Posterior vena cava (tissue), 2 donors: ENCODE measurements at regions not wholly inside any gene's neighbourhood (a gene's known extent, or its start where the extent isn't known, plus 50 kb on each side); places are given as distances from the start of the nearest gene placed in this dataset.
"Not testable (repeated sequence)": the region's sequence is repeated elsewhere in the genome, so short reads cannot be mapped to it uniquely, and the experiment has no call there.

Experiments used
- DNase-seq: peaks from one replicate; pipeline ENCODE4 v3.0.0-alpha.2; 2020; ENCODE audit warnings: low spot score
- intact Hi-C, 2 donors: fragments of 100-400 bp; cut with DNase I; formaldehyde crosslinking; loops; one replicate each; pipeline versions ENCODE4 v1.14.1 to v1.14.2; 2022 to 2023
- donor health status: DM: yes; HTN: yes; CAD: no.
- donor health status: DM: yes; HTN: yes; CAD: no.

DNA sequence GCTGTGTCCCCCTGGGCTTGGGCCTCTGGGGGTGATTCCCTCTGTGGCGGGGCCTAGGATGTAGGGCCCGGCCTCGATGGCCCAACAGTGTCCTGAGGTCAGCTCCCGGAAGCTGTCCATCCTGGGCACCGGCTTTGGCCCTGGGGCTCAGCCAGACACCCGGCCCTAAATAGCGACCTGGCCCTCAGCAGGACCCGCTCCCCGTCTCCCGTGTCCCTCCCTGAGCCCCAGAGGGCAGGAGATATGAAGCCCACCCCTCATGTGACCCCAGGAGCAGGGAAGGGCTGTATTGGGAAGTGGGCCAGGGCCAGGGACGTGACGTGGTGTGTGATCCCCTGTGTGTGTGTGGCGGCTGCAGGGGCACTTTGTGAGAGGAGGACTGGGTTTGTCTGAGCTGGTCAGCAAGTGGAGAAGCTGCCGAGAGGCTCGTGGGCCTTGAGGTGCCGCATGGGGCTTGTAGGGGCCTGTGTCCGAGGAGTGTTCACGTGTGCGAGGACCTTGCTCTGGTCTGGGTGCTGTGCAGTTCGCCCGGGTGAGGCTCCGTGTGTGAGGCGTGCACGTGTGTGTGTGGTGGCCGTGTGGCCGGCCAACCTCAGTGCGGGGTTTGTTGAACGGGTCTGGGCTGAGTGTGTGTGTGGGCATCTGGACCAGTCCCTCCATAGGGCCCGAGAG is 140.7 kb downstream of the TMEM121 start:
- intact Hi-C loops, DNase-seq: not testable (repeated sequence)

DNA sequence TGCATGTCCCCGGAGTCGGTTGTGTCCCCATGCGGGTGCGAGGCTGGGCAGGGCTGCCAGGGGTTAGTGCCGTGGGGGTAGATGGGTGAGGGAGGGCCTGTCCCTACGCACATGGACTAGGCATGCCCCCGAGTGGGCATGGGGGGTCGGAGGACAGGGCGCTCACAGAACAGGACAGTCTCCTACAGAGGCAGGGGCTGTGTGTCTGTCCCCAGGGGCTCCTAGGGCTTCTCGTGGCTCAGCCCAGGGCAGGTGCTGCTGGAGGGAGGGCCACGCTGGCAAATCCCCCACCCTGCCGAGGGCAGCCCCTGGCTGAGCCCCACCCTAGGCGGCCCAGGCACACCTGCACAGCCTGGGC is 141.3 kb downstream of the TMEM121 start:
- DNase-seq, intact Hi-C loops: not testable (repeated sequence)

DNA sequence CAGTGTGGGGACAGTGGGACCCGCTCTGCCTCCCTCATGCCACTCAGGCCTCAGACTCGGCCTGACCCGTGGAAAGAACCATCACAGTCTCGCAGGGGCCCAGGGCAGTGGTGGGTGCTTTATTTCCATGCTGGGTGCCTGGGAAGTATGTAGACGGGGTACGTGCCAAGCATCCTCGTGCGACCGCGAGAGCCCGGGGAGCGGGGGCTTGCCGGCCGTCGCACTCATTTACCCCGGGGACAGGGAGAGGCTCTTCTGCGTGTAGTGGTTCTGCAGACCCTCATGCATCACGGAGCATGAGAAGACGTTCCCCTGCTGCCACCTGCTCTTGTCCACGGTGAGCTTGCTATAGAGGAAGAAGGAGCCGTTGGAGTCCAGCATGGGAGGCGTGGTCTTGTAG is 141.6 kb downstream of the TMEM121 start:
- DNase-seq, intact Hi-C loops: not testable (repeated sequence)

DNA sequence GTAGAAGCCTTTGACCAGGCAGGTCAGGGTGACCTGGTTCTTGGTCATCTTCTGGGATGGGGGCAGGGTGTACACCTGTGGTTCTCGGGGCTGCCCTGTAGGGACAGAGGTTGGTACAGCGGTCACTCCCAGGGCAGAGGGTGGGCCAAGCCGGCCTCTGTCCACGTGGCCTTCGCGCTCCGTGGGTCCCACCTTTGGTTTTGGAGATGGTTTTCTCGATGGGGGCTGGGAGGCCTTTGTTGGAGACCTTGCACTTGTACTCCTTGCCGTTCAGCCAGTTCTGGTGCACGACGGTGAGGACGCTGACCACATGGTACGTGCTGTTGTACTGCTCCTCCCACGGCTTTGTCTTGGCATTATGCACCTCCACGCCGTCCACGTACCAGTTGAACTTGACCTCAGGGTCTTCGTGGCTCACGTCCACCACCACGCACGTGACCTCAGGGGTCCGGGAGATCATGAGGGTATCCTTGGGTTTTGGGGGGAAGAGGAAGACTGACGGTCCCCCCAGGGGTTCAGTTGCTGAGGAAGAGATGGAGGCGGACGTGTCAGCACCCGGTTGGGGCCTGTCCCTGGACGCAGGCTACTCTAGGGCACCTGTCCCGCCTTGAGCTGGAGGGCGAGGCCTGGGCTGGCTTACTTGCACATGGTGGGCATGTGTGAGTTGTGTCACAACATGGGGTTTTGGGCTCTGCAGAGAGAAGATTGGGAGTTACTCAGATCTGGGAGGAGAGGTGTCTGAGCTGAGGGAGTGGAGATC is 142.3 kb downstream of the TMEM121 start:
- DNase-seq, intact Hi-C loops: not testable (repeated sequence)

DNA sequence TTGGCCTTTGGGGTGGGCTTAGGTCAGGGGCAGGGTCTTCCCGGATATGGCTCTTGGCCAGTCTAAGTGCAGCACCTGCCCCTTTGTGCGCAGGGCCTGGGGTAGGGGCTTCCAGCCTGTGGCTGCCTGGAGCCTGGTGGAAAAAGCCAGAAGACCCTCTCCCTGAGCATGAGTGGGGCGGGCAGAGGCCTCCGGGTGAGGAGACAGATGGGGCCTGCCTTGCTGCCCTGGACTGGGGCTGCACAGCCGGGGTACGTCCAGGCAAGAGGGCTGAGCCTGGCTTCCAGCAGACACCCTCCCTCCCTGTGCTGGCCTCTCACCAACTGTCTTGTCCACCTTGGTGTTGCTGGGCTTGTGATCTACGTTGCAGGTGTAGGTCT is 142.8 kb downstream of the TMEM121 start:
- DNase-seq, intact Hi-C loops: not testable (repeated sequence)

DNA sequence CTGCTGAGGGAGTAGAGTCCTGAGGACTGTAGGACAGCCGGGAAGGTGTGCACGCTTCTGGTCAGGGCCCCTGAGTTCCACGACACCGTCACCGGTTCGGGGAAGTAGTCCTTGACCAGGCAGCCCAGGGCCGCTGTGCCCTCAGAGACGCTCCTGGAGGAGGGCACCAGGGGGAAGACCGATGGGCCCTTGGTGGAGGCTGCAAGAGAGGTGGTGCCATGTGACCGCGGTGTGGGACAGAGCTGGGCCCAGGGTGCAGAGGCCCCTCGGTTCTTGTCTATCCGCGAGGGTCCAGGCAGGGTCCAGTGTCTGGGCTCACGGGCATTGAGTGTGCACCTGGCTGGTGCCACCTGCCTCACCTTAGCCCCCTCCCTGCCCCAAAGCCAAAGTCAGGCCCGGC is 143.3 kb downstream of the TMEM121 start:
- DNase-seq, intact Hi-C loops: not testable (repeated sequence)

DNA sequence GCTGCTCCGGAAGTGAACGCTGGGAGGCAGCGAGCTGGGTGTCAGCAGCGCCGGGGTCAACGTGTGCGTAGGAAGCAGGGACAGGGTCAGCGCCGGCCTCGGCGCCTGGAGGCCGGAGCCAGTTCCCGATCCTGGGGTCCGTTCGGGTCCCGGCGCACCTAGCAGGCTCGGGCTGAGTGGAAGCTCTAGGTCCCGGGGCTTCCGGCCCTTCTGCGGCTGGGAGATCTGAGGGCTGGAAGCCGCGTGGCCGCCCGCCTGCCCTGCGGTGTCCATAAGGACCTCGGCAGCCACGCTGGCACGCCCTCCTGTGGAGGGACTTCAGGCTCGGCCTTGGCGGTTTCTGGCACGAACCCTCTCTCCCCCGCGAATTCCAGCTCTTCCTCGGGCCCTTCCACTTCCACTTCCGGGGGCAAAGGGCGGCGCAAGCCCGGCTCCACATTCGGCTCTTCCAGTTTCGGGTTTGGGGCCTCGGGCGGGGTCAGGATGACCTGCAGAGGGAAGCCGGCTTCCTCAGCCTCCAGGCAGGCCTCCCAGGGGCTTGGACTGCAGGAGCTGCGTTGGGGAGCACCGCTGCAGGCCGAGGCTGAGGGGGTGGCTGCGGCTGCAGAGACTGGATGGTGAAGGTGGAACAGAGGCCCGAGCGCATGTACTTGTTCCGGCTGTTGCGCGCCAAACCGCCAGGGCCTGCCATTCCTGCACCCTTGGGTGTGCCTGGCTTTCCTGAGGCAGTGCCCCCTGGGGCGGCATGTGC is 146.2 kb downstream of the TMEM121 start:
- DNase-seq, intact Hi-C loops: not testable (repeated sequence)

DNA sequence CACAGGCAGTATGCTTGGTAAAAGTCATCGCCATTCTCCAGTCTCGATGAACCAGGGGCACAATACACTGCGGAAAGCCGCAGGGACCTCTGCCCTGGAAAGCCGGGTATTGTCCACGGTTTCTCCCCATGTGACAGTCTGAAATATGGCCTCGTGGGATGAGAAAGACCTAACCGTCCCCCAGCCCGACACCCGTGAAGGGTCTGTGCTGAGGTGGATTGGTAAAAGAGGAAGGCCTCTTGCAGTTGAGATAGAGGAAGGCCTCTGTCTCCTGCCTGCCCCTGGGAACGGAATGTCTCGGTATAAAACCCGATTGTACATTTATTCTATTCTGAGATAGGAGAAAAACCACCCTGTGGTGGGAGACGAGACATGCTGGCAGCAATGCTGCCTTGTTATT is 149.1 kb downstream of the TMEM121 start:
- DNase-seq, intact Hi-C loops: not testable (repeated sequence)

DNA sequence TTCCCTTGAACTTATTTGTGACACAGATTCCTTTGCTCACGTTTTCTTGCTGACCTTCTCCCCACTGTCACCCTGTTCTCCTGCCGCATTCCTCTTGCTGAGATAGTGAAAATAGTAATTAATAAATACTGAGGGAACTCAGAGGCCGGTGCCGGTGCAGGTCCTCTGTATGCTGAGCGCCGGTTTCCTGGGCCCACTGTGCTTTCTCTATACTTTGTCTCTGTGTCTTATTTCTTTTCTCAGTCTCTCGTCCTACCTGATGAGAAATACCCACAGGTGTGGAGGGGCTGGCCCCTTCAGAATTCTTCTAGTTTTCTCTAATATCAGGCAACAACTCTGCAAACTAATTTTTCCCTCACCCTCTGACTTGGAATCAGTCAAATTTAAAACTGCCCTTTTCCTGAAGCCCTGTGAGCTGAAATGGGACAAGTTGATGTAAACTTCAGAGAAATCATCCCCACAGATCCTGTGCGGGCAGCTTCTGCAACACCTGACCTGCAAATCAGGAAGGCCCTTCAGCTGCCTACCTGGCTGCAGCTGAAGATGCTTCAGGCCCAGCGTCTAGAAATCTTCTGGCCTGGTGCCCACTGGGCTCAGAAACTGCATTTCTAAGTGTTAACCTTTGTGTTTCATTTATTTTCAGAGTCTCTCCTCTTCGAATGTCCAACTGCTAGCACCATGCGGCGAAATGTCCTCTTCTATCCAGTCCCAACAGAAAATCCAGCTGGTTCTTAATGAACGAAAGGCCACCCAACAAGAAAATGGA is 149.7 kb downstream of the TMEM121 start:
- intact Hi-C loops, DNase-seq: not testable (repeated sequence)

DNA sequence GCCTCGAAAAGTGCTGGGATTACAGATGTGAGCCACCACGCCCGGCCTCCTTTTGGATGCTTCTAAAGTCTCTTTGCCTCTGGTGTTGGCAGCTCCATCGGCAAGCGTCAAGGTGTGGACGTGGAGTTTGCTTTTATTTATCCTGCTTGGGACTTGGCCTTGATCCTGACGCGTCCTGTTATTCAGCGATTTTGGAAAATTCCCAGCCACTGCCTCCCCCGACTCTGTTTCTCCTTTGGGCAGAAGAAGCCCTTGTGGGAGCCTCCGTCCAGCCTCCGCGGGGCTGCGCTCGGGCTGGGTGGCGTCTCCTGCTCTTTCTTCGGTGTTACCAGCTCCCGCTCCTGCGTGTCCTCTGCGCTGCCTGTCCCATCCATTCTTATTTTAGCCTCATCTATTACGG is 151.7 kb downstream of the TMEM121 start:
- DNase-seq, intact Hi-C loops: not testable (repeated sequence)

DNA sequence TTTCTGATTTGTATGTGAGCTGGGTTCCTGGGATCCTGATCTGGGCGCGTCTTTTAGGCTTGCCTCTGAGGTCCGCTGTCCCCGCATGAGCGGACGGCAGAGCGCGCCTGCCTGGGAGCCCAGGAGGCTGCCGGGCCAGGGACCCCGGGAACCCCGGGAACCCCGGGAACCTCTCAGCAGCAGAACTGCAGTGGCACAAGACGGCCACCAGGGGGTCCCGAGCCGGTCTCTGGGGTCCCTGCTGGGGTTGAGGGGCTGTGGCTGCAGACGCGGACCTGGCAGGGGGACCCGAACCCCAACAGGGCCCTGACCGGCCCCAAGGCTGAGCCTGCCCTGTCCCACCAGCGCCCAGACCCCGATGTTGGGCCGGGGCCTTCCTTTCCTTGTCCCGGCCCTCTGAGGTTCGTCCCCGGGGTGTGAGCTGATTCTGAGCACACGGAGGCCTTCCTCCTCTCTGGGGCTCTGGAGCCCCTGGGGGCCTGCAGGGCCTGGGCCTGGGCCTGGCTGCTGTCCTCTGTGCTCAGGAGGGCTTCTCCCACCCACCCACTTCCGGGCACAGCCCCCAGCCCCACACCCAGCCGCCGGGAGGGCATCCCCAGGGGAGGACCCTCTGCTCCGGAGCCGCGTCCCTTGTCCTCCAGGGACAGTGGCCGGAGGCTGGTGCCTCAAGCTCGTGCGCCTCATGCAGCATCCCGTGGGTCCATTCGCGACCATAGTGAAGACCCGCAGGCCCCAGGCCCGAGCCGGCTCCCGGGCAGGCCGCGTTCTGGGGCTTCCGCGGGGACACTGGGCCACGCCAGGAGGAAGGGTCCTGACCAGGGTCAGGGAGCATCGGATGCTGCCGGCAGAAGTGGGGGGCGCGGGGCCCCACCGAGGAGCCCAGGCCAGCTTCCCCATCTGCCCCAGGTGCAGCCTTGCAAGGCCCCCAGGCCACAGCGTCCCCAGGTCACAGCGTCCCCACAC is 152.9 kb downstream of the TMEM121 start:
- intact Hi-C loops, DNase-seq: not testable (repeated sequence)

DNA sequence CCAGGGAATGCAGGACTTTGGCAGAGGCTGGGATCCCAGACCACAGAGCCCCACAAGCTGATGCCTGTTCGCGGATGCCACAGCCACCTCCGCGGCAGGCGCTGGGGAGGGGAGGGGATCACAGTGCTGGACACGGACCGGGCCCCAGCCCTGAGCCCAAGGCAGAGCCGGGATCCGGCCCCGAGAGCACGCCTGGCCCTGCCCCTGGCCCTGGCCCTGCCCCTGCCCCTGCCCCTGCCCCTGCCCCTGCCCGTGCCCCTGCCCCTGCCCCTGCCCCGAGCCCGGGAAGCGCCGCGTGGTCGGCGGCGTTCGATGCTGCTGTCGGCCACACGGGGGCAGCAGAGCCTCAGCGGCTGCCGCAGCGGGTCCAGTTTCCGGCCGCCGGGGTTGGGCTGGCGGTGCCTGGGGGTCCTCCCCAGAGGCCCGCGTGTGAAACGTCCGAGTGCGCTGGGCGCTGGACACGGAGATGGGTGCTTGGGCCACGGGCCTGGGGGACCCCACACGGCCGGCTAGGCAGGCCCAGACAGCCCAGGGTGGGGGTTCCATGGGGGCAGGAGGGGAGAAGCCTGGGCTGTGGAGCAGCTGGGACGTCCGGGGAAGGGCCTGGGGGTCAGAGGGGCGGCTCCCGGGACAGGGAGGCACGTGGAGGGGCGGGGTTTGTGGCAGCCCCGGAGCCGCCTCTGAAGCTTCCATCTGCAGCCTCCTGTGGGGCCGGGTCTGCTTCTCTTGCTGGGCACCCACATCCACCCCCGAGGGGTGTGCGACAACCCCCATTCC is 153.8 kb downstream of the TMEM121 start:
- DNase-seq, intact Hi-C loops: not testable (repeated sequence)

DNA sequence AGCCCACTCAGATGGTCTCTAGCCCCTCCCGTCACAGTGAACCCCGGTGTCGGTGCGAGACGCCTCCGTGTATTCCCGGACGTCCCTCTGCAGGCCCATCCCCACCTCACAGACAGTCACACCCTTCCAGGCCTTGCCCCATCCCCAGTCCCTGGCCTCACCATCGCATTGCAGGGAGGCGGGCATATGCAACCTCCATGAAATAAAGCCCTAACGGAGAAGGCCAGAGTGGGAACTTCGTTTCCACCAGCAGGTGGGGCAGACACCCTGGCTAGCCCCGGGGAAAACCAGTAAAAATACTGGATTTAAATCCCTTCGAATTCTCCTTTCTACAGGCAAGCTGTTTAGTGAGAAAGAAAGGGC is 154.3 kb downstream of the TMEM121 start:
- intact Hi-C loops, DNase-seq: not testable (repeated sequence)

DNA sequence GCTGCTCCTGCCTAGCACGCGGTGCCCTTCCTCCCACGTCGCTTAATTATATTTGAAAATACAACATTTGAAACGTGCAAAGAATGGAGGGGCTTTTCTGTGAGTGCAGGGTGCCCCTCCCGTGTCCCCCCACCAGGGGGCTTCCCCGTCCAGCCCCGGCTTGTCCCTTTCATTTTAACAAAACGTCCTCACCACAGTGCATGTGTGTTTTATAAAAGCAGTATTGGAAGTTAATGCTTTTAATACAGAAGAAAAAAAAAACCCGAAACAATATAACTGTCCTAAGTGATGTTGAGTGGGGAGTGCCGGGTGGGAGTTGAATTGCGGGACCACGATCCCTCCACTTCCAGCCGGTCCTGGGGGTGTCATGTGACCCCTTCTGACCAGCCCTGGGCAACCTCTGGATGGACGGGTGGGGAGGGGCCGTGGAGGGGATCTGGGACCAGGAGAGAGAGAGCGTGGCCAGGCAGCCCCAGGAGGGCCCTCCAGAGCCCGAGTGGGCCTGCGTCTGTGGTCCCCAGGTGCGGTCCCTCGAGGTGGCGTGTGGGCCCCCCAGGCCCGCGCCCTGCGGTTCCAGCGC is 155.3 kb downstream of the TMEM121 start:
- intact Hi-C loops, DNase-seq: not testable (repeated sequence)

DNA sequence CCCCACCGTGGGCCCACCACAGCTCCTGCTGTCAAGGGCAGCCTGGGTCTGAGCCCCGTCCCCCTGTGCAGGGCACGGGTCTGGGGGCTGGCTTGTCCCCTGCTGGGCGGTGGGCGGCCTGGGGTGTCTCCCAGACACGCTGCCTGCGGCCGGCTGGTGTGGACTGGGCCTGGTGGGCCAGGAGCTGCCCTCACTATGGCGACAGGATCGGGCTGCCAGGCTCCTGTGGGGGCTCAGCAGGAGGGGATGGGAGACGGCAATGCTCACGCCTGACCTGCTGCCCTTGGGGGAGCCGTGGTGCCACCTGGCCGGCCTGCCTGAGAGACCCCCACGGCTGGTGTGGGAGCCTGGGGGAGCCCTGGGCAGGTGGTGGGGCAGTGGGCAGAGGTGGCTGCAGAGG is 156.1 kb downstream of the TMEM121 start:
- intact Hi-C loops, result not testable (repeated sequence)

DNA sequence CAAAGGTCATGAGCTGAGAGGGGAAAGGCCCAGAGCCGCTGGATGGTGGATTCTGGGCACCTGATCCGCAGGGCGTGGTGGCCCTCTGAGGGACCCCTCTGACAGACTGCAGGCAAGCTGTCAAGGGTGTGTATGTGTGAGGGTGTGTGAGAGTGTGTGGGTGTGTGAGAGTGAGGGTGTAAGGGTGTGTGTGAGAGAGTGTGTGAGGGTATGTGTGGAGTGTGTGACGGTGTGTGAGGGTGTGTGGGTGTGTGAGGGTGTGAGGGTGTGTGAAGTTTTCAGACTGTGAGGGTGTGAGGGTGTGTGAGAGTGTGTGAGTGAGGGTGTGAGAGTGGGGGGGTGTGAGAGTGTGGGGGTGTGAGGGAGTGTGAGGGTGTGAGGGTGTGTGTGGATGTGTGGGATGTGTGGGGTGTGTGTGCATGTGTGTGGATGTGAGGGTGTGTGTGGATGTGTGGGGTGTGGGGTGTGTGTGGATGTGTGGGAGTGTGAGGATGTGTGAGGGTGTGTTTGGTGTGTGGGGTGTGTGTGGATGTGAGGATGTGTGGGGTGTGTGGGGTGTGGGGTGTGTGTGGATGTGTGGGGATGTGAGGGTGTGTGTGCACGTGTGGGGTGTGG is 156.7 kb downstream of the TMEM121 start:
- intact Hi-C loops, result no loop called here
- DNase-seq, result peak; percentile 76

More for the DNA sequence above, 156.1 kb downstream of the TMEM121 start:
- DNase-seq, result not testable (repeated sequence)

DNA sequence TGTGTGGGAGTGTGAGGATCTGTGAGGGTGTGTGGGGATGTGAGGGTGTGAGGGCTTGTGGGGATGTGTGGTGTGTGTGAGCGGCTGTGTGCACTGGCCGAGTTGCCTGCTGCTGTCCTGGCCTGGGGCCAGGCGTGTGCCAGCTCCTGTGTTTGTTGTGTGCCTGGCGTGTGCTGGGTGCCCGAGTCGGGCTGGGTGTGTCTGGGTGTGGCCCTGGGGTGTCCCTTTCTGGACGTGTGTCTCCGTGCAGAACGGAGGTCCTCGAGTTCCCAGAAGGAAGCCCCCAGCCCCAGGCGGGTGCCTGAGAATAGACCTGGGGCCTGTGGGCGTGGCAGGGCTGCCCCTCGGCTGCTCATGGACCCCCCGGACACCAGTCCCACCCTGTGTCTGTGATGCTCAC is 157.7 kb downstream of the TMEM121 start:
- peak; percentile 37 for DNase-seq
- intact Hi-C loops, result not testable (repeated sequence)
